Uterus (tissue), 2 donors: ENCODE measurements at regions not wholly inside any gene's neighbourhood (a gene's known extent, or its start where the extent isn't known, plus 50 kb on each side); places are given as distances from the start of the nearest gene placed in this dataset.

Experiments
- POLR2A ChIP-seq, 2 donors: fragments of 450-650 bp; IDR thresholded peaks; one replicate each; pipeline ENCODE4 v1.6.1; 2016; ENCODE audit warnings: antibody characterized with exemption in 2 of 2, mild to moderate bottlenecking in 1 of 2, moderate library complexity in 1 of 2
- TF ChIP-seq, protein P1 (sequence below), 4 experiments: fragments of 200-600 bp in 2 of 4; fragments of 450-650 bp in 2 of 4; sonication (generic) in 2 of 4; IDR thresholded peaks; one replicate each; pipeline ENCODE4 v1.5.1; 2016 to 2019; ENCODE audit warnings: antibody characterized with exemption in 4 of 4, mild to moderate bottlenecking in 2 of 4, moderate library complexity in 1 of 4

DNA sequence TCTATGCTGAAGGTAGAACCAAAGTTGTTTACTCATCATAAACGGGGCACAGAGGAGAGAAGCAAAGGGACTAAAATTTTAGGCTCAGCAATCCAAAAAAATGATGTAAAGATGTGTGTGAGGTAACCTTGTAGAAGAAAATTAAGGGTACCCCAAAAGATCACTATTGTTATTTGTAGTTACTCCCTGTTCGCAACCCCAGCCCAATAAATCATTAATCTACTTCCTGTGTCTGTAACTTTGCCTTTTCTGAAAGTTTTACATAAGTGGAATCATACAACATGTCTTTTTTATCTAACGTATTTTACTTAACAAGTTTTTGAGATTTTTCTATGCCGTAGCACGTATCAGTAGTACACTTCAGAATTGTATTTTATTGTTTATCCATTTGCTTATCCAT is 1114.8 kb upstream of the GJE1 start:
- TF ChIP-seq, protein P1, sequence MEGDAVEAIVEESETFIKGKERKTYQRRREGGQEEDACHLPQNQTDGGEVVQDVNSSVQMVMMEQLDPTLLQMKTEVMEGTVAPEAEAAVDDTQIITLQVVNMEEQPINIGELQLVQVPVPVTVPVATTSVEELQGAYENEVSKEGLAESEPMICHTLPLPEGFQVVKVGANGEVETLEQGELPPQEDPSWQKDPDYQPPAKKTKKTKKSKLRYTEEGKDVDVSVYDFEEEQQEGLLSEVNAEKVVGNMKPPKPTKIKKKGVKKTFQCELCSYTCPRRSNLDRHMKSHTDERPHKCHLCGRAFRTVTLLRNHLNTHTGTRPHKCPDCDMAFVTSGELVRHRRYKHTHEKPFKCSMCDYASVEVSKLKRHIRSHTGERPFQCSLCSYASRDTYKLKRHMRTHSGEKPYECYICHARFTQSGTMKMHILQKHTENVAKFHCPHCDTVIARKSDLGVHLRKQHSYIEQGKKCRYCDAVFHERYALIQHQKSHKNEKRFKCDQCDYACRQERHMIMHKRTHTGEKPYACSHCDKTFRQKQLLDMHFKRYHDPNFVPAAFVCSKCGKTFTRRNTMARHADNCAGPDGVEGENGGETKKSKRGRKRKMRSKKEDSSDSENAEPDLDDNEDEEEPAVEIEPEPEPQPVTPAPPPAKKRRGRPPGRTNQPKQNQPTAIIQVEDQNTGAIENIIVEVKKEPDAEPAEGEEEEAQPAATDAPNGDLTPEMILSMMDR (IDR thresholded peaks at IDR 0.05) = no peak
- TF ChIP-seq POLR2A (IDR thresholded peaks at IDR 0.05) = no peak
